Fibroblast of lung (primary cell): ENCODE measurements at regions not wholly inside any gene's neighbourhood (a gene's known extent, or its start where the extent isn't known, plus 50 kb on each side); places are given as distances from the start of the nearest gene placed in this dataset.

ENCODE experiments used
- DNase-seq, 2 donors: peaks; one replicate each; pipeline versions ENCODE4 v3.0.0 to v3.0.0-alpha.2; 2010; ENCODE audit warnings: low read depth in 2 of 2
- H2AFZ ChIP-seq: 2 replicates; pipeline ENCODE4 v1.5.1; 2012; ENCODE audit warnings: low read length, control low read depth, inconsistent platforms
- H3K27ac ChIP-seq: 2 replicates; pipeline ENCODE4 v1.5.1; 2011; ENCODE audit warnings: low read length, control low read depth; ENCODE audit not compliant: insufficient read depth
- H3K27me3 ChIP-seq: 2 replicates; pipeline ENCODE4 v1.5.1; 2011; ENCODE audit warnings: mild to moderate bottlenecking, low read length; ENCODE audit not compliant: control insufficient read depth, insufficient read depth
- H3K36me3 ChIP-seq: 2 replicates; pipeline ENCODE4 v1.5.1; 2011; ENCODE audit warnings: low read length; ENCODE audit not compliant: control insufficient read depth, insufficient read depth
- H3K4me1 ChIP-seq: 2 replicates; pipeline ENCODE4 v1.5.1; 2011; ENCODE audit warnings: low read length; ENCODE audit not compliant: control insufficient read depth, insufficient read depth; ENCODE audit errors: extremely low read depth
- H3K4me2 ChIP-seq: 2 replicates; pipeline ENCODE4 v1.5.1; 2011; ENCODE audit warnings: low read length, control low read depth; ENCODE audit not compliant: insufficient read depth; ENCODE audit errors: extremely low read depth
- H3K4me3 ChIP-seq, 4 experiments: fragments of 200-600 bp in 1 of 4; sonication (generic) in 1 of 4; replicated peaks in 1 of 4; 2 replicates each; pipeline ENCODE4 v1.5.1; 2011 to 2016; ENCODE audit warnings: low read length in 4 of 4, low read depth in 3 of 4, mild to moderate bottlenecking in 3 of 4, control low read depth in 2 of 4, inconsistent platforms in 1 of 4, mixed read lengths in 1 of 4; ENCODE audit not compliant: insufficient read depth in 1 of 4; ENCODE audit errors: control extremely low read depth in 1 of 4
- H3K79me2 ChIP-seq: 2 replicates; pipeline ENCODE4 v1.5.1; 2012; ENCODE audit warnings: mild to moderate bottlenecking, low read length, inconsistent platforms; ENCODE audit not compliant: control insufficient read depth, insufficient read depth
- H3K9ac ChIP-seq: 2 replicates; pipeline ENCODE4 v1.5.1; 2011; ENCODE audit warnings: mild to moderate bottlenecking, low read length, control low read depth; ENCODE audit not compliant: insufficient read depth
- H3K9me3 ChIP-seq: 2 replicates; pipeline ENCODE4 v1.5.1; 2012; ENCODE audit warnings: low read depth, low read length; ENCODE audit not compliant: control insufficient read depth, insufficient read depth
- H4K20me1 ChIP-seq: 2 replicates; pipeline ENCODE4 v1.5.1; 2011; ENCODE audit warnings: low read length; ENCODE audit not compliant: control insufficient read depth, insufficient read depth; ENCODE audit errors: extremely low read depth
- EZH2 ChIP-seq: IDR thresholded peaks from 2 replicates; pipeline ENCODE4 v1.5.1; 2012; ENCODE audit warnings: low read length, control low read depth, mild to moderate bottlenecking; ENCODE audit errors: missing control alignments
- TF ChIP-seq, protein P1 (sequence below), 2 donors: IDR thresholded peaks in 1 of 2; conservative IDR thresholded peaks in 1 of 2; 1 replicate in 1 of 2; 2 replicates in 1 of 2; pipeline ENCODE4 v1.5.1; 2011 to 2012; ENCODE audit warnings: low read length in 2 of 2, control low read depth in 1 of 2, inconsistent platforms in 1 of 2, low read depth in 1 of 2, mild to moderate bottlenecking in 1 of 2

DNA sequence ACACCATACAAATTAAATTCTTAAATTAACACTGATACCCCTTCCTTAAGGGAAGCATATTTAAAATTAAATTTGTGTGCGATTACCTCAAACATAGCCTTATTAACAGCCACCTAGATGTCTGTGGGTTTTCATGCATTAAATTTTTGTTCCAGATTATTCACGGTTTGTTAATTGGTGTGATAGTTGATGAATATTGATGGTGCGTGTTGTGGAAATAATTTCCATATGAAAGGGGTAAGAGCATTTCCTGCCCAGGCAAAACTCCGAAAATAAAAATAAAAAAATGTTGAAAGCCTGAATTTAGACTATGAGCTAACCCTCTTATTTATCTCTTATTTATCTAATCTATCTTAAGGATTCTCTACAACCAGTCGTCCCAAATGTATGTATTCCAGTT is 679.3 kb upstream of the CELF2 start:
- DNase-seq, result no peak
- Histone ChIP-seq H3K27ac (no peak overlapping the region), H3K79me2 (no peaks in the 10 kb centered on the region), H3K4me3 (no peak overlapping the region), H3K36me3 (no peaks in the 10 kb centered on the region), H3K4me1 (no peaks in the 10 kb centered on the region), H3K27me3 (no peaks in the 10 kb centered on the region), H4K20me1 (no peaks in the 10 kb centered on the region), H3K9me3 (no peaks in the 10 kb centered on the region), H3K9ac (no peak overlapping the region), H2AFZ (no peak overlapping the region), H3K4me2 (no peak overlapping the region)
- TF ChIP-seq EZH2, result no peak
- TF ChIP-seq, protein P1, sequence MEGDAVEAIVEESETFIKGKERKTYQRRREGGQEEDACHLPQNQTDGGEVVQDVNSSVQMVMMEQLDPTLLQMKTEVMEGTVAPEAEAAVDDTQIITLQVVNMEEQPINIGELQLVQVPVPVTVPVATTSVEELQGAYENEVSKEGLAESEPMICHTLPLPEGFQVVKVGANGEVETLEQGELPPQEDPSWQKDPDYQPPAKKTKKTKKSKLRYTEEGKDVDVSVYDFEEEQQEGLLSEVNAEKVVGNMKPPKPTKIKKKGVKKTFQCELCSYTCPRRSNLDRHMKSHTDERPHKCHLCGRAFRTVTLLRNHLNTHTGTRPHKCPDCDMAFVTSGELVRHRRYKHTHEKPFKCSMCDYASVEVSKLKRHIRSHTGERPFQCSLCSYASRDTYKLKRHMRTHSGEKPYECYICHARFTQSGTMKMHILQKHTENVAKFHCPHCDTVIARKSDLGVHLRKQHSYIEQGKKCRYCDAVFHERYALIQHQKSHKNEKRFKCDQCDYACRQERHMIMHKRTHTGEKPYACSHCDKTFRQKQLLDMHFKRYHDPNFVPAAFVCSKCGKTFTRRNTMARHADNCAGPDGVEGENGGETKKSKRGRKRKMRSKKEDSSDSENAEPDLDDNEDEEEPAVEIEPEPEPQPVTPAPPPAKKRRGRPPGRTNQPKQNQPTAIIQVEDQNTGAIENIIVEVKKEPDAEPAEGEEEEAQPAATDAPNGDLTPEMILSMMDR (conservative IDR thresholded peaks at IDR 0.05 in 1 of 2, IDR thresholded peaks at IDR 0.05 in 1 of 2; ENCODE audit: low read depth in 1 of 2, low read length in 2 of 2), result no peak

DNA sequence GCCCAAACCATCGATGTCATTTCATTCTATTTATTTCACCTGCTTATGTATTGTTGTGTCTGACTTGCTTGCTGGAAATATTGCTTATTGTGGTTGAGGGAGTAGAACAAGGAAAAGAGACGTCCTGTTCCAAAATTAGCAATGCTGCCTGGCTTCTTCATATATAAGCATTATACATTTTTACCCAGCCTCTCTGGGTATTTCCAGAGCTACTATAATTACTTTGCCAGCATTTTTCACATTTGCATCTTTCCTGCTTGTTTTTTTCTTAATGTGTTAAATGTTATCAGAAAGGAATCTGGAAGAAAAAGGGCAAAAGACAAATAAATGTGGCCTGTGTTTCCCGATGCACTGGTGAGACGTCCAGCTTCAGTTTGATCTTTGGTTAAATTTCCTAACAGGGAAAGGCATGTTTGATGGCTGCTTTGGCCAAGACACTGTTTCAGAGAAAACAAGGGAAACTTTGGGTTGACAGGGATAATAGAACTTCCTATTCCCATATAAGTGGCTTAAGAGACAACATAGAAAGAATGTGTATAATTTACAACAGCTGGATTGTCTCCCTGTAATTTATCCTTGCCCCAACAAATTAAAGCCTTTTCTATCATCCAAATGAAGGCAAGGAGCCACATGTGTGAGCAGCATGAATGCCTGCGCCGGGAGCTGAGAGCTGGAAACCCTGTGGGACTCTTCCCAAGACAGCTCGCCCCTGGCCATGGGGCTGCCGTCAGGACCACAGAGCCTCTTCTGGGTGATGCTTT is 671.1 kb upstream of the CELF2 start:
- Histone ChIP-seq H3K4me1 (no peaks in the 10 kb centered on the region), H2AFZ (no peak overlapping the region), H3K4me3 (no peak overlapping the region), H3K36me3 (no peaks in the 10 kb centered on the region), H3K27me3 (no peaks in the 10 kb centered on the region), H4K20me1 (no peaks in the 10 kb centered on the region), H3K9me3 (no peaks in the 10 kb centered on the region), H3K9ac (no peak overlapping the region), H3K79me2 (no peaks in the 10 kb centered on the region), H3K27ac (no peak overlapping the region), H3K4me2 (no peak overlapping the region)
- DNase-seq, result no peak
- TF ChIP-seq, protein P1 (conservative IDR thresholded peaks at IDR 0.05 in 1 of 2, IDR thresholded peaks at IDR 0.05 in 1 of 2; ENCODE audit: low read depth in 1 of 2, low read length in 2 of 2), result no peak
- no peak for TF ChIP-seq EZH2

DNA sequence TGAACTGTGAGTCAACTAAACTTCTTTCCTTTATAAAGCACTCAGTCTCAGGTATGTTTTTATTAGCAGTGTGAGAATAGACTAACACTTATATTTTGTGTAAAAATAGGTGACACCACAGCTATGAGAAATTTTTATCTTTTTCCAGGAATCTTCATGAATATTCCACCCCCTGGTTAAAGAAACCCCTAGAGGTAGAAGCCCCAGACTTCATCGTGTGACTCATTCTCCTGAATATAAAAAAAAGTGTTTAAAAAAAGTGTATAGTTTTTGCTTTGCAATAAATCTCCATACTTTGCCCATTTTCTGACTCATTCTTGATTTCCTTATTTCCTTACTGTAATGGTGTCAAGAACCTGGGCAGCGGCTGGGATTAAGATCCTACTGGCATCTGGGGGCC is 667.6 kb upstream of the CELF2 start:
- no peak overlapping the region for H2AFZ ChIP-seq
- TF ChIP-seq, protein P1 (conservative IDR thresholded peaks at IDR 0.05 in 1 of 2, IDR thresholded peaks at IDR 0.05 in 1 of 2; ENCODE audit: low read depth in 1 of 2, low read length in 2 of 2), result no peak
- TF ChIP-seq EZH2, result no peak

More for the DNA sequence above, 667.6 kb upstream of the CELF2 start:
- Histone ChIP-seq H3K9ac (no peak overlapping the region), H3K9me3 (no peaks in the 10 kb centered on the region), H3K79me2 (no peaks in the 10 kb centered on the region), H4K20me1 (no peaks in the 10 kb centered on the region), H3K4me2 (no peak overlapping the region), H3K27me3 (no peaks in the 10 kb centered on the region), H3K4me3 (no peak overlapping the region), H3K36me3 (no peaks in the 10 kb centered on the region), H3K4me1 (no peaks in the 10 kb centered on the region), H3K27ac (no peak overlapping the region)
- no peak for DNase-seq
